ENCODE measurements at regions not wholly inside any gene's neighbourhood (a gene's known extent, or its start where the extent isn't known, plus 50 kb on each side); places are given as distances from the start of the nearest gene placed in this dataset.

GRCh38 chr10:121112579-121113384, 261.6 kb downstream of the WDR11 start:
- Mint-ChIP-seq H3K4me1 (peaks cover 10% of the 10 kb centered on the region; the same call in 2 of the 3 replicates), H3K27ac (peak overlapping the region; percentile 32; the same call in 1 of the 2 replicates), H3K9me3 (peaks cover 9% of the 10 kb centered on the region; the same call in 2 of the 3 replicates), H3K4me3 (no peak overlapping the region), H3K27me3 (ENCODE audit: insufficient read depth, low read depth, poor library complexity) (peaks cover 4% of the 10 kb centered on the region), H3K36me3 (ENCODE audit: low read depth) (no peaks in the 10 kb centered on the region)
- TF ChIP-seq STAT1 (IDR thresholded peaks at IDR 0.05; ENCODE audit: unreplicated experiment) = no peak
- TF ChIP-seq EZH2 (IDR thresholded peaks at IDR 0.05; ENCODE audit: low read depth, unreplicated experiment) = no peak
- TF ChIP-seq JUNB (IDR thresholded peaks at IDR 0.05; ENCODE audit: unreplicated experiment) = no peak
- TF ChIP-seq ZNF331 (CRISPR knock-in tag; IDR thresholded peaks at IDR 0.05; ENCODE audit: low read depth) = no peak
- TF ChIP-seq CTCF (conservative IDR thresholded peaks at IDR 0.05; ENCODE audit: low read depth in 2 of 2) = 0 out of 4 replicates have a peak, but pooled peaks of 1 of the 2 experiments have one; percentile 12
- no peak for TF ChIP-seq POLR2AphosphoS5 (IDR thresholded peaks at IDR 0.05; ENCODE audit: low read depth)
- no peak for TF ChIP-seq CREB1 (CRISPR knock-in tag; IDR thresholded peaks at IDR 0.05; ENCODE audit: low read depth)
- Histone ChIP-seq H3K27ac (ENCODE audit: low read depth) (no peak overlapping the region), H3F3A (replicated peaks; ENCODE audit: low read depth) (no peaks in the 10 kb centered on the region), H3K79me2 (replicated peaks; ENCODE audit: insufficient read depth) (no peaks in the 10 kb centered on the region), H3K9me2 (ENCODE audit: insufficient read depth) (peaks cover 6% of the 10 kb centered on the region; the same call in 1 of the 2 replicates), H3K4me2 (0 out of 2 replicates have a peak overlapping the region, but pooled peaks have one; percentile 34), H3K36me3 (ENCODE audit: insufficient read depth) (no peaks in the 10 kb centered on the region; the same call in 1 of the 2 replicates), H2AFZ (peak overlapping the region; percentile 72; the same call in 1 of the 2 replicates), H3K4me1 (ENCODE audit: insufficient read depth) (peaks cover 5% of the 10 kb centered on the region; the same call in 1 of the 2 replicates), H3K27me3 (ENCODE audit: insufficient read depth) (no peaks in the 10 kb centered on the region), H3K4me3 (no peak overlapping the region), H4K20me1 (replicated peaks; ENCODE audit: insufficient read depth) (no peaks in the 10 kb centered on the region)
- DNase-seq (ENCODE audit: low spot score) = peak; percentile 49
- ATAC-seq = peak; percentile 86

GRCh38 chr10:121113385-121113696, 262.2 kb downstream of the WDR11 start:
- no peaks in the 10 kb centered on the region for H4K20me1 ChIP-seq (replicated peaks; ENCODE audit: insufficient read depth)
- H3K27ac Mint-ChIP-seq = no peak overlapping the region
- peaks cover 4% of the 10 kb centered on the region for H3K27me3 Mint-ChIP-seq (ENCODE audit: insufficient read depth, low read depth, poor library complexity)
- peaks cover 10% of the 10 kb centered on the region; the same call in 2 of the 3 replicates for H3K4me1 Mint-ChIP-seq
- no peaks in the 10 kb centered on the region for H3K36me3 Mint-ChIP-seq (ENCODE audit: low read depth)
- no peak overlapping the region for H3K4me3 ChIP-seq
- H3K4me2 ChIP-seq = no peak overlapping the region
- no peak overlapping the region for H3K4me3 Mint-ChIP-seq
- peaks cover 6% of the 10 kb centered on the region; the same call in 1 of the 2 replicates for H3K9me2 ChIP-seq (ENCODE audit: insufficient read depth)
- H3K4me1 ChIP-seq (ENCODE audit: insufficient read depth) = peaks cover 5% of the 10 kb centered on the region; the same call in 1 of the 2 replicates
- DNase-seq (ENCODE audit: low spot score) (no peak), ATAC-seq (no peak)
- no peaks in the 10 kb centered on the region; the same call in 1 of the 2 replicates for H3K36me3 ChIP-seq (ENCODE audit: insufficient read depth)
- peaks cover 9% of the 10 kb centered on the region; the same call in 2 of the 3 replicates for H3K9me3 Mint-ChIP-seq
- H3F3A ChIP-seq (replicated peaks; ENCODE audit: low read depth) = no peaks in the 10 kb centered on the region
- no peak overlapping the region for H3K27ac ChIP-seq (ENCODE audit: low read depth)
- H2AFZ ChIP-seq = peak overlapping the region; percentile 72; the same call in 1 of the 2 replicates
- no peaks in the 10 kb centered on the region for H3K79me2 ChIP-seq (replicated peaks; ENCODE audit: insufficient read depth)
- H3K27me3 ChIP-seq (ENCODE audit: insufficient read depth) = no peaks in the 10 kb centered on the region
- TF ChIP-seq CTCF (conservative IDR thresholded peaks at IDR 0.05; ENCODE audit: low read depth in 2 of 2) = no peak
- TF ChIP-seq POLR2AphosphoS5 (IDR thresholded peaks at IDR 0.05; ENCODE audit: low read depth) = no peak
- TF ChIP-seq STAT1 (IDR thresholded peaks at IDR 0.05; ENCODE audit: unreplicated experiment) = no peak
- TF ChIP-seq EZH2phosphoT487 (IDR thresholded peaks at IDR 0.05; ENCODE audit: unreplicated experiment) = no peak
- TF ChIP-seq ZNF331 (CRISPR knock-in tag; IDR thresholded peaks at IDR 0.05; ENCODE audit: low read depth) = no peak
- no peak for TF ChIP-seq NANOG (IDR thresholded peaks at IDR 0.05; ENCODE audit: borderline replicate concordance)
- TF ChIP-seq CREB1 (CRISPR knock-in tag; IDR thresholded peaks at IDR 0.05; ENCODE audit: low read depth) = no peak
- TF ChIP-seq REST (IDR thresholded peaks at IDR 0.05; ENCODE audit: unreplicated experiment) = no peak

All from GM23338 (cell line).